NCI-H2107 treated with DMSO at 0.1 percent for 48 hours (cell line): ENCODE measurements at regions not wholly inside any gene's neighbourhood (a gene's known extent, or its start where the extent isn't known, plus 50 kb on each side); places are given as distances from the start of the nearest gene placed in this dataset.

Source experiments
- DNase-seq: peaks from one replicate; lab custom pipeline; 2025; ENCODE audit not compliant: unreplicated experiment; lab: John Stamatoyannopoulos, UW

GRCh38 chr5:167653645-167654106 is 637.8 kb upstream of the WWC1 start:
- DNase-seq = no peak

GRCh38 chr5:167657016-167657415 is 634.4 kb upstream of the WWC1 start:
- DNase-seq = no peak

- no peak for DNase-seq
These were observed 632.6 kb upstream of the WWC1 start for GRCh38 chr5:167658889-167659288.

GRCh38 chr5:167661605-167662004 is 629.8 kb upstream of the WWC1 start:
- DNase-seq = no peak

GRCh38 chr5:167664222-167664804 is 627.1 kb upstream of the WWC1 start:
- no peak for DNase-seq

DNA sequence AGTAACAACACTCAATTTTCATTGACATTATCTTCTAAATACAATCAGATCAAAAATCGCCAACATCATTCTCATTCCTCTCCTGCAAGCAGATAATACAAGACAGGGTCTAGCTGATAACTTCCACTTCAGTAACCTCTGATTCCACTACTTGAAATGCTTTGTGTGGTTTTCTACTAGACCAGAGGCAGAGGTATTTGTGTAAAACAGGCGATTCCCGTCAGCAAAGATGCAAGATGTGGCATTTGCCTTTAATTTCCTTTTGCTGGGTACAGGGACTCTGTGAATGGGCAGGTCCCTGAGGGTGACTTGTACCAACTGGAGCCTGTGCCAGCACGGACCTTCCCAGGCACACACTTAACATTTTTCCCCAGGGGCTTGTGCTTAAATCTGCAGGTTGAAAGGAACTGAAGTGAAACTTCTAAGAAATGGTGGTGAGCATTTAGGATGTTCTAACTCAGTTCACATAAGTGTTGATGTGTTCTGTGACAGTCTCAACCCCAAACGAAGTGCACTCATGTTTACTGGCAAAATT is 625.5 kb upstream of the WWC1 start:
- DNase-seq = no peak

DNA sequence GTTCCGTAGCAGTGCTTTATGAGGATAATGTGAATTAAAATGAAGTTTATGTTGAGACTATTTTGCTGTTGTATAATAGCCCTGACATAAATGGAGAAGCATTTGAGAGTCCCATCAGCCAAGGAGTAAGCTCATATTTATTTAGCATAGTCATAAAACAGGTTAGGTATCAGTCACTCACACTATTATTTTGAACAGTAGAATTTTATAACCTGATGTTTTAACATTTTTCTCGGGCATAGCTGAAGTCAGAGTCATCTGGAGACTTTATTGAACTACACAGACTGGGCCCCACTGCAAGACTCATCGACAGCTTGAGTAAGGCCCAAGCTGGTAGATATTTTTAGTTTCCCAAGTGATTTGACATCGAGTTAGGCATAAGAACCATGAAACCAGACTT is 620.3 kb upstream of the WWC1 start:
- no peak for DNase-seq

DNA sequence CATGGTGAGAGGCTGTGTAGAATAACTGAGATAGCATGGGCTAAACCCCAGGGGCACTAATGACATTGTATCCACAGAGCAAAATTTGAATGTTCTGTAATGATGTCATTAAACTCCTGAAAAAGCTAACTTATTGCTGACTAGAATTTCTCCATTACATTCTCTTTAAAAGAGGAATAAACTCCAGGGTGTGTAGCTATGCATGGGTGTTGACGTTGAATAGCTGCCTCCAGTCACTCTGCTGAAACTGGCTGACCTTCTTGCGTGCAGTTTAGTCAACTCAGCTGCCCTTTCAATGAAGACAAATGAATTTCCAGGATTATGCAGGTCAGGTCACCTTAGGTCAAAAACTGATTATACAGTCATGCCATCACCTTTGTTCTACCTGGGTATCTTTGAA is 617.5 kb upstream of the WWC1 start:
- DNase-seq = no peak

- DNase-seq = no peak
These were observed 613.0 kb upstream of the WWC1 start for GRCh38 chr5:167678481-167678880.

GRCh38 chr5:167684251-167684650 is 607.2 kb upstream of the WWC1 start:
- DNase-seq = no peak

- DNase-seq = no peak
These were observed 602.9 kb upstream of the WWC1 start for GRCh38 chr5:167688341-167689130.

DNA sequence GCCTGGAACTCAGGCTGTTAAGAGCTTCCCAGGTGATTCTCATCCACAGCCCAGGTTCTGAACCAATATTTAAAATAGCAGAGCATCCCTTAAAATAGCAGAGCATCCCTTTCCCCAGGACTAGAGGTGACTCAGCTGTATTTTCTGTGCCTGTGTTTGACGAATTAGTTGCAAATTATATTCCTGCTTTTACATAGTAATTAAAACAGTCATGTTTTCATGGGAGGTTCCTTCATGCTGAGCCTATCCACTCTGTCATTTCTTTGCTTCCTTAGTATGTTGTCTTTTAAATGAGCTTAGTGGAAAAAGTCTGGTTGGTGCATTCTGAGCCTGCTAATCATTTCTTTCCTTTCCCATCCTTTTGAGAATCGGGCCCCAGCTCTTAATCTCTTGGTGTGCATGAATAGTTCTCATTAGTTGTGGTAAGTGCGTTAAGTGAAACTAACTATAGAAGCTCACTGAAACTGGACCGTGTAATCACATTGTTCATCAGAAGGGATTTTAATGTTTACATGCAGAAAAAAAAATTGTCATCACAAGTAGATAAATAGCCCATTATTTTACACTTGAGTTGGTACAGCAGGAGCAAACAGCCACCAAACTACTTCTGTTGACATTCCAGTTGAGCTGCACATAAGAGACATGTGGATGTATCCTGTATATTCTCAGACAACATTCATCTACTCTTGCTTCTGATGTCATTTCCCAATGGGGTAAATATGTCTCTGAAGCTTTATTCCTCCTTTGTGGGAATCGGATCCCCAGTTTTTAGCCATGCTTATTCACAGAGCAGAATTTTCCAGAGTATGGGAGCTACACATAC is 596.9 kb upstream of the WWC1 start:
- no peak for DNase-seq

DNA sequence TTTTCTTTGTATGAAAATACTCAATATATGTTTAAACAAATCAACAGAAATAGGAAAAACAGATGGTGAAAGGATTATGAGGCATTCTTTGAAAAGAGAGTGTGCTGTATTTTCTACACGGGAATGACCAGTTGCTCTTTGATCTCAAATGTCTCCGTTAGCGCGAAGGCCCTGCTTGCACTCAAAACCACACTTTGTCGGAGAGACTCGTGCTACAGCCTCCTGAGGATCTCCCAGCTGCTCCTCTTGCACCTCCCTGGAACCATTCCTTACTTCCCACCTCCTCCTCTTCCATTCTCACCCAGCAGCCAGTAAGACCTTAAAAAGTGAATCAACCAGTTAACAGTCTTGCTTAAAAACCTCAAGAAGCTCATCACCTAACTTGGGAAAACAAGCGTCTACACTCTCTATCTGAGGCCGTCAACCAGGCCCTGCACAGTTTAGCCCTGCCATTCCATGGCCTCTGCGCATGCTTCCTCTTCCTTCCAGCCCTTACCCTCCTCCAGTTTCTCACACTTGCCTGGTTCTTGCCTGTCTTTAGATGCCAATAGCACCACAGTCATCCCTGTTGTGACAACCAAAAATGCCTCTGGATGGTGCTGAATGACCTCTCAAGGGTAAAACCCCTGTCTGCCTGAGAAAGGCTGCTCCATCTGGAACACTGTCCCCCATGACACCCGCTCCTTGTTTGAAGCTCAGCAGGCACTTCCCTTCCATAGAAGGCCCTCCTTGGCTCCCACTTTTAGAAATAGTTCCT is 594.7 kb upstream of the WWC1 start:
- no peak for DNase-seq

DNA sequence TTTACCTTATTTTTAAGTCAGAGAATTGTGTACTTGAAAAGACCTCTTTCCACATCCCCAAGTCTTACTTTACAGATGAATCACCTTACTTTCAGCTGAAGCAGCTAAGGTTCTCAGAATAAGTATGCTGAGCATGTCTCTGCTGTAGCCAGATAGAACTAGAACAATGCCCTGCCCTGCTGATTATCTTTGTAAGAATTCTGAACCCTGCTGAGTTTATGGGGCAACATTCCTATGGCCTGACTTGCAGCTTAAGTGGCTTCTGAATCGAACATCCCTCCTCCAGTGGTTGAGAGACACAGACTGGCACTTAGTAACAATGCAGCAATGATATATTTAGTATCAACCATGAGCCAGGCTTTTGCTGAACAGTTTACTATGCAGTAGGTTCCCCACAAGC is 592.0 kb upstream of the WWC1 start:
- no peak for DNase-seq

- DNase-seq = no peak
These were observed 590.4 kb upstream of the WWC1 start for GRCh38 chr5:167701051-167701450.

- no peak for DNase-seq
These were observed 589.4 kb upstream of the WWC1 start for GRCh38 chr5:167702014-167702413.

- no peak for DNase-seq
These were observed 583.0 kb upstream of the WWC1 start for GRCh38 chr5:167708449-167708848.

DNA sequence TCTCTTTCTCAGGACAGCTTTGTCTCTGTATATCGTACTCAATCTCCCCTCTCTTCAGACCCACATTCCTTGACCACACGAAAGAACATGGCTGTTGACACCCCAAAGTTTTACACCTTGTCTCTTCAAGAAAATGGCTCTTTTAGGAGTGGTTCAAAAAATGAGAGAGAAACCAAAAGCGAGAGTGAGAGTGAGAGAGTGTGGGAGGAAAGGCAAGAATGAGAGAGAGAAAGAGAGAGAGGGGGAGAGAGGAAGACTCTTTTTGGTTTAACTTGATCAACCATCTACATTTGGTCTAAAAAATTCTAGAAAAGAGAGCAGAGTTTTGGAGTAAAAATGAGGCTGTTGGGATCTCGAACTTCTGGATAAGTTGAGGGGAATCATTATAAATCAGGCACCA is 581.8 kb upstream of the WWC1 start:
- no peak for DNase-seq

DNA sequence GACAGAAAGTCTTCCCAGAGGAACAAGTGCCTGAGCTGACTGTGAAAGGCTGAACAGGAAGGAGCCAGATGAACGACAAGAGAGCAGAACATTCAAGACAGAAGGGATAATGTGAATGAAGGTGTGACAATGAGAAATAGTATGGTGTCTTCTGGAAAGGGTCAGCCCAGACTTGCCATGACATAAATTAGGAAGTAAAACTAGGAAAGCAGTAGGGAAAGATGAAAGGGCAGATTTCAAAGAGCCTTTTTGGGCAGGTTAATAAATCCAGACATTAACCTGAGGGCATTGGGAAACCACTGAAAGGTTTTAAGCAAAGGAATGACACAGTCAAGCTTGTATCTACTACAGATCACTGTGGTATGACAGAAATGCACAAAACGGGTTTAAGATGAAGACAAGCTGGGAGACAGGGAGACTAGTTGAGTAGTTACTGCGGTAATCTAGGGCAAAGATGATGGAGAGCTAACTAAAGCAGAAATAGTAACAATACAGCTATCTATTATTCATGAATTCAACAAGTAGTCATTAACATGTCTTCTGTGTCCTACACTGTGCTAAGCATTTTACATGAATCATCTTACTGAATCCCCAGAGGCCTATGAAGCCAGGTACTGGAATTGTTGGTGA is 580.9 kb upstream of the WWC1 start:
- DNase-seq = no peak

GRCh38 chr5:167712986-167713585 is 578.4 kb upstream of the WWC1 start:
- DNase-seq = no peak
